Ovary (tissue), 7 donors: ENCODE measurements at regions not wholly inside any gene's neighbourhood (a gene's known extent, or its start where the extent isn't known, plus 50 kb on each side); places are given as distances from the start of the nearest gene placed in this dataset.

Experiments
- DNase-seq, 5 donors: peaks; one replicate each; pipeline ENCODE4 v3.0.0-alpha.2; 2019 to 2020
- H3K27ac ChIP-seq, 2 donors: fragments of 200-600 bp; one replicate each; pipeline versions ENCODE4 v1.5.1 to v1.8.0; 2019 to 2022
- H3K27me3 ChIP-seq: fragments of 200-600 bp; one replicate; pipeline ENCODE4 v1.8.0; 2022
- H3K36me3 ChIP-seq: fragments of 200-600 bp; sonication (generic); one replicate; pipeline ENCODE4 v1.5.1; 2019
- H3K4me1 ChIP-seq: one replicate; pipeline ENCODE4 v1.8.1; 2013; ENCODE audit warnings: mild to moderate bottlenecking, moderate library complexity; ENCODE audit not compliant: insufficient read depth
- H3K4me3 ChIP-seq: fragments of 200-600 bp; sonication (generic); one replicate; pipeline ENCODE4 v1.5.1; 2017
- H3K9me3 ChIP-seq, 2 donors: fragments of 200-600 bp in 1 of 2; sonication (generic) in 1 of 2; one replicate each; pipeline versions ENCODE4 v1.5.1 to v1.8.1; 2013 to 2019; ENCODE audit warnings: mild to moderate bottlenecking in 1 of 2, moderate library complexity in 1 of 2
- EP300 ChIP-seq: sonication (generic); formaldehyde crosslinking; IDR thresholded peaks from one replicate; pipeline ENCODE4 v1.6.1; 2017; ENCODE audit warnings: antibody characterized with exemption
- POLR2A ChIP-seq: fragments of 450-650 bp; IDR thresholded peaks from one replicate; pipeline ENCODE4 v1.6.1; 2017; ENCODE audit warnings: antibody characterized with exemption, mild to moderate bottlenecking, moderate library complexity
- WGBS, 3 donors: extraction: QIAGEN DNeasy Blood & Tissue Kit in 1 of 3; methylation state at CpG; one replicate each; pipeline versions ENCODE4 v1.1.5 to v1.1.7; 2013 to 2017; 5-methylcytosine and 5-hydroxymethylcytosine counted together
- intact Hi-C, 4 donors: fragments of 100-400 bp; cut with DNase I; formaldehyde crosslinking; loops; one replicate each; pipeline versions ENCODE4 v1.11.0 to v1.15.1; 2022 to 2023
- TF ChIP-seq, protein P1 (sequence below), 3 donors: fragments of 450-650 bp in 2 of 3; fragments of 200-600 bp in 1 of 3; IDR thresholded peaks; one replicate each; pipeline versions ENCODE4 v1.5.1 to v1.8.0; 2016 to 2022; ENCODE audit warnings: antibody characterized with exemption in 3 of 3, mild to moderate bottlenecking in 1 of 3
- donor health status: DM: no; HTN: no; CAD: no; lungs with moderate emphysema.
- donor health status: DM: no; HTN: no; CAD: no.
- donor health status: Bipolar disorder and iron deficiency.
- donor health status: DM: no; HTN: no; CAD: no.
- donor health status: DM: yes; HTN: yes; CAD: no.

GRCh38 chr20:52291109-52291508, 99.5 kb upstream of the ZFP64 start:
- H3K4me3 ChIP-seq = no peak overlapping the region
- H3K27me3 ChIP-seq = no peaks in the 10 kb centered on the region
- H3K27ac ChIP-seq = no peak overlapping the region
- WGBS, 3 donors = 88 to 89% (median 89%) methylated on average over 12 of the region's 12 CpGs
- DNase-seq = no peak
- intact Hi-C loops = no loop called here
- no peaks in the 10 kb centered on the region for H3K9me3 ChIP-seq
- TF ChIP-seq EP300 (no peak), POLR2A (no peak)
- TF ChIP-seq, protein P1, sequence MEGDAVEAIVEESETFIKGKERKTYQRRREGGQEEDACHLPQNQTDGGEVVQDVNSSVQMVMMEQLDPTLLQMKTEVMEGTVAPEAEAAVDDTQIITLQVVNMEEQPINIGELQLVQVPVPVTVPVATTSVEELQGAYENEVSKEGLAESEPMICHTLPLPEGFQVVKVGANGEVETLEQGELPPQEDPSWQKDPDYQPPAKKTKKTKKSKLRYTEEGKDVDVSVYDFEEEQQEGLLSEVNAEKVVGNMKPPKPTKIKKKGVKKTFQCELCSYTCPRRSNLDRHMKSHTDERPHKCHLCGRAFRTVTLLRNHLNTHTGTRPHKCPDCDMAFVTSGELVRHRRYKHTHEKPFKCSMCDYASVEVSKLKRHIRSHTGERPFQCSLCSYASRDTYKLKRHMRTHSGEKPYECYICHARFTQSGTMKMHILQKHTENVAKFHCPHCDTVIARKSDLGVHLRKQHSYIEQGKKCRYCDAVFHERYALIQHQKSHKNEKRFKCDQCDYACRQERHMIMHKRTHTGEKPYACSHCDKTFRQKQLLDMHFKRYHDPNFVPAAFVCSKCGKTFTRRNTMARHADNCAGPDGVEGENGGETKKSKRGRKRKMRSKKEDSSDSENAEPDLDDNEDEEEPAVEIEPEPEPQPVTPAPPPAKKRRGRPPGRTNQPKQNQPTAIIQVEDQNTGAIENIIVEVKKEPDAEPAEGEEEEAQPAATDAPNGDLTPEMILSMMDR (IDR thresholded peaks at IDR 0.05) = no peak
- H3K36me3 ChIP-seq = no peaks in the 10 kb centered on the region
- H3K4me1 ChIP-seq = no peaks in the 10 kb centered on the region

- Histone ChIP-seq H3K27me3 (no peaks in the 10 kb centered on the region), H3K4me3 (no peak overlapping the region), H3K36me3 (no peaks in the 10 kb centered on the region), H3K9me3 (no peaks in the 10 kb centered on the region), H3K27ac (no peak overlapping the region), H3K4me1 (no peaks in the 10 kb centered on the region)
- TF ChIP-seq, protein P1 (IDR thresholded peaks at IDR 0.05) = no peak
- TF ChIP-seq EP300 = no peak
- no peak for TF ChIP-seq POLR2A
- no peak for DNase-seq
- 76 to 80% (median 79%) methylated on average over 4 of the region's 4 CpGs for WGBS, 3 donors
- intact Hi-C loops = no loop called here
These were observed 99.0 kb upstream of the ZFP64 start for GRCh38 chr20:52290569-52290968.

DNA sequence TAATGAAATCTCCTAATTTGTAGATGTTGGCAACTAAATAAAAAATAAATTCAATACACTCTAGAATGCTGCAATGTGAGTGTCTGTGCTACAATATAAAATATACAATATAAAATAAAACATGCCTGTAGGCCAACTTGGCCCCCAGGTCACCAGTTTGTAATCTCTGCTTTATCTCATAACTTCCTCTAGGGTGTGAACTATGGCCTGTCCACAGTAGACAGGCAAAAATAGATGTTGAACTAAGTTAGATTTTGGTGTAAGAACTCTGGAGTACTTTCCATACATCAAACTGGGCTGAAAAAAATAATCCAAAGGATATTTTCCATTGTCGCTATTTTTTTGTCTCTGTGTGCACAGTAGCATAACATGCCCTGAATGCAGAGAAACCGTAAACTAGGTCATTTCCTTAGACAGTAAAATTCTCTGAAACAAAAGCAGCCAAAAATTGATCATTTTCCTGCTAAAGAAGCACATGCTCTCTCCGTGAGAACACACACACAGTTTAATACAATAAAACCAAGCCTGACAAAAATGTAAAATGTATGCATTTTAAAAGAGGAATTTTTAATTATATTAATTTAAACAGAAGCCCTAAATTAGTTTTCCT, 98.5 kb upstream of the ZFP64 start:
- H3K36me3 ChIP-seq = no peaks in the 10 kb centered on the region
- 81% methylated on average over 3 of the region's 3 CpGs for WGBS, 3 donors
- no peak for TF ChIP-seq EP300
- no peak for TF ChIP-seq POLR2A
- TF ChIP-seq, protein P1 (IDR thresholded peaks at IDR 0.05) = no peak
- no peaks in the 10 kb centered on the region for H3K9me3 ChIP-seq
- no peaks in the 10 kb centered on the region for H3K27me3 ChIP-seq
- H3K4me1 ChIP-seq = no peaks in the 10 kb centered on the region
- no peak overlapping the region for H3K4me3 ChIP-seq
- intact Hi-C loops = no loop called here
- H3K27ac ChIP-seq = no peak overlapping the region
- DNase-seq = no peak

- WGBS, 3 donors = 85 to 92% (median 89%) methylated on average over 2 of the region's 2 CpGs
- TF ChIP-seq, protein P1 (IDR thresholded peaks at IDR 0.05) = no peak
- no peak for TF ChIP-seq EP300
- no peak for TF ChIP-seq POLR2A
- Histone ChIP-seq H3K36me3 (no peaks in the 10 kb centered on the region), H3K4me3 (no peak overlapping the region), H3K27ac (no peak overlapping the region), H3K4me1 (no peaks in the 10 kb centered on the region), H3K9me3 (no peaks in the 10 kb centered on the region), H3K27me3 (no peaks in the 10 kb centered on the region)
- DNase-seq = no peak
- intact Hi-C loops = no loop called here
These were observed 88.8 kb upstream of the ZFP64 start for GRCh38 chr20:52280407-52280806.
